ENCODE measurements at regions not wholly inside any gene's neighbourhood (a gene's known extent, or its start where the extent isn't known, plus 50 kb on each side); places are given as distances from the start of the nearest gene placed in this dataset.

GRCh38 chr1:29883411-29883832 lies 647.1 kb downstream of the PTPRU start:
- Histone ChIP-seq H3K9me3 (no peaks in the 10 kb centered on the region), H3K4me1 (ENCODE audit: control insufficient read depth in 1 of 2, insufficient read depth in 1 of 2, low read depth in 1 of 2, low read length in 1 of 2) (no peaks in the 10 kb centered on the region), H3K27ac (no peak overlapping the region), H3K36me3 (no peaks in the 10 kb centered on the region), H3K27me3 (no peaks in the 10 kb centered on the region), H3K4me3 (ENCODE audit: low read depth in 1 of 2, low read length in 1 of 2) (no peak overlapping the region)
- TF ChIP-seq CTCF (IDR thresholded peaks at IDR 0.05) = no peak

- no peak for TF ChIP-seq CTCF (IDR thresholded peaks at IDR 0.05)
- Histone ChIP-seq H3K4me1 (ENCODE audit: control insufficient read depth in 1 of 2, insufficient read depth in 1 of 2, low read depth in 1 of 2, low read length in 1 of 2) (no peaks in the 10 kb centered on the region), H3K36me3 (no peaks in the 10 kb centered on the region), H3K4me3 (ENCODE audit: low read depth in 1 of 2, low read length in 1 of 2) (no peak overlapping the region), H3K9me3 (no peaks in the 10 kb centered on the region), H3K27ac (no peak overlapping the region), H3K27me3 (no peaks in the 10 kb centered on the region)
These were observed 644.2 kb downstream of the PTPRU start for GRCh38 chr1:29880556-29880955.

GRCh38 chr1:29879217-29879616 lies 642.9 kb downstream of the PTPRU start:
- H3K4me1 ChIP-seq (ENCODE audit: control insufficient read depth in 1 of 2, insufficient read depth in 1 of 2, low read depth in 1 of 2, low read length in 1 of 2) = no peaks in the 10 kb centered on the region
- H3K9me3 ChIP-seq = no peaks in the 10 kb centered on the region
- no peaks in the 10 kb centered on the region for H3K27me3 ChIP-seq
- H3K36me3 ChIP-seq = no peaks in the 10 kb centered on the region
- H3K27ac ChIP-seq = no peak overlapping the region
- TF ChIP-seq CTCF (IDR thresholded peaks at IDR 0.05) = no peak
- no peak overlapping the region for H3K4me3 ChIP-seq (ENCODE audit: low read depth in 1 of 2, low read length in 1 of 2)

GRCh38 chr1:29878501-29878900 lies 642.2 kb downstream of the PTPRU start:
- no peaks in the 10 kb centered on the region for H3K27me3 ChIP-seq
- no peaks in the 10 kb centered on the region for H3K36me3 ChIP-seq
- no peaks in the 10 kb centered on the region for H3K4me1 ChIP-seq (ENCODE audit: control insufficient read depth in 1 of 2, insufficient read depth in 1 of 2, low read depth in 1 of 2, low read length in 1 of 2)
- H3K4me3 ChIP-seq (ENCODE audit: low read depth in 1 of 2, low read length in 1 of 2) = no peak overlapping the region
- no peak overlapping the region for H3K27ac ChIP-seq
- TF ChIP-seq CTCF (IDR thresholded peaks at IDR 0.05) = no peak
- H3K9me3 ChIP-seq = no peaks in the 10 kb centered on the region

GRCh38 chr1:29876902-29877301 lies 640.6 kb downstream of the PTPRU start:
- Histone ChIP-seq H3K27ac (no peak overlapping the region), H3K9me3 (no peaks in the 10 kb centered on the region), H3K36me3 (no peaks in the 10 kb centered on the region), H3K27me3 (no peaks in the 10 kb centered on the region), H3K4me3 (ENCODE audit: low read depth in 1 of 2, low read length in 1 of 2) (no peak overlapping the region), H3K4me1 (ENCODE audit: control insufficient read depth in 1 of 2, insufficient read depth in 1 of 2, low read depth in 1 of 2, low read length in 1 of 2) (no peaks in the 10 kb centered on the region)
- no peak for TF ChIP-seq CTCF (IDR thresholded peaks at IDR 0.05)

- TF ChIP-seq CTCF (IDR thresholded peaks at IDR 0.05) = no peak
- no peak overlapping the region for H3K4me3 ChIP-seq (ENCODE audit: low read depth in 1 of 2, low read length in 1 of 2)
- no peaks in the 10 kb centered on the region for H3K4me1 ChIP-seq (ENCODE audit: control insufficient read depth in 1 of 2, insufficient read depth in 1 of 2, low read depth in 1 of 2, low read length in 1 of 2)
- H3K27me3 ChIP-seq = no peaks in the 10 kb centered on the region
- no peaks in the 10 kb centered on the region for H3K36me3 ChIP-seq
- no peak overlapping the region for H3K27ac ChIP-seq
- H3K9me3 ChIP-seq = no peaks in the 10 kb centered on the region
These were observed 640.1 kb downstream of the PTPRU start for GRCh38 chr1:29876441-29876840.
